ENCODE measurements at regions not wholly inside any gene's neighbourhood (a gene's known extent, or its start where the extent isn't known, plus 50 kb on each side); places are given as distances from the start of the nearest gene placed in this dataset.

- no peak overlapping the region for H3K4me3 ChIP-seq
- peaks cover 0 to 12% (median 0%) of the 10 kb centered on the region in 6 donors for H3K4me1 ChIP-seq
- WGBS, 5 donors, result 59 to 76% (median 69%) methylated on average over 7 to 12 of the region's 12 CpGs
- intact Hi-C loops (cut with DNase I; ENCODE audit: low total_unique reads), result no loop called here
- no peaks in the 10 kb centered on the region for H3K9me3 ChIP-seq
- H3K36me3 ChIP-seq, result no peaks in the 10 kb centered on the region
- TF ChIP-seq POLR2AphosphoS5 (IDR thresholded peaks at IDR 0.05), result no peak
- no peak for TF ChIP-seq CTCF (IDR thresholded peaks at IDR 0.05 in 8 of 11, conservative IDR thresholded peaks at IDR 0.05 in 3 of 11)
- TF ChIP-seq POLR2A (IDR thresholded peaks at IDR 0.05), result no peak
- DNase-seq, result no peak
- no peak overlapping the region for H3K27ac ChIP-seq
- peaks cover 0 to 92% (median 70%) of the 10 kb centered on the region in 7 donors for H3K27me3 ChIP-seq (replicated peaks in 1 of 7)
Observed at GRCh38 chr20:62580733-62581132, 61.6 kb upstream of the SLCO4A1 start.

GRCh38 chr20:62581308-62581707 lies 61.0 kb upstream of the SLCO4A1 start:
- no peak for DNase-seq
- no peak overlapping the region for H3K27ac ChIP-seq
- no peaks in the 10 kb centered on the region for H3K36me3 ChIP-seq
- H3K9me3 ChIP-seq, result no peaks in the 10 kb centered on the region
- no peak overlapping the region for H3K4me3 ChIP-seq
- intact Hi-C loops (cut with DNase I; ENCODE audit: low total_unique reads), result no loop called here
- 62 to 78% (median 73%) methylated on average over 6 to 23 of the region's 23 CpGs for WGBS, 5 donors
- H3K4me1 ChIP-seq, result peaks cover 0 to 12% (median 0%) of the 10 kb centered on the region in 6 donors
- peaks cover 0 to 92% (median 64%) of the 10 kb centered on the region in 7 donors for H3K27me3 ChIP-seq (replicated peaks in 1 of 7)
- TF ChIP-seq CTCF (IDR thresholded peaks at IDR 0.05 in 8 of 11, conservative IDR thresholded peaks at IDR 0.05 in 3 of 11) (no peak), POLR2A (IDR thresholded peaks at IDR 0.05) (no peak), POLR2AphosphoS5 (IDR thresholded peaks at IDR 0.05) (no peak)

GRCh38 chr20:62581806-62582205 lies 60.5 kb upstream of the SLCO4A1 start:
- no peaks in the 10 kb centered on the region for H3K9me3 ChIP-seq
- peaks cover 0 to 12% (median 0%) of the 10 kb centered on the region in 6 donors for H3K4me1 ChIP-seq
- peaks cover 0 to 92% (median 60%) of the 10 kb centered on the region in 7 donors for H3K27me3 ChIP-seq (replicated peaks in 1 of 7)
- 19 to 54% (median 25%) methylated on average over 5 to 16 of the region's 16 CpGs for WGBS, 5 donors
- H3K27ac ChIP-seq, result no peak overlapping the region
- no peak for DNase-seq
- H3K4me3 ChIP-seq, result no peak overlapping the region
- H3K36me3 ChIP-seq, result no peaks in the 10 kb centered on the region
- intact Hi-C loops (cut with DNase I; ENCODE audit: low total_unique reads), result no loop called here
- TF ChIP-seq POLR2A (IDR thresholded peaks at IDR 0.05), result no peak

GRCh38 chr20:62583424-62583920 lies 58.8 kb upstream of the SLCO4A1 start:
- Histone ChIP-seq H3K36me3 (no peaks in the 10 kb centered on the region), H3K4me3 (no peak overlapping the region), H3K4me1 (peaks cover 0 to 12% (median 0%) of the 10 kb centered on the region in 6 donors), H3K27ac (no peak overlapping the region), H3K9me3 (no peaks in the 10 kb centered on the region), H3K27me3 (replicated peaks in 1 of 7) (peaks cover 0 to 92% (median 45%) of the 10 kb centered on the region in 7 donors)
- WGBS, 5 donors, result 44 to 59% (median 50%) methylated on average over 12 of the region's 12 CpGs
- intact Hi-C loops (cut with DNase I; ENCODE audit: low total_unique reads), result no loop called here
- no peak for TF ChIP-seq POLR2AphosphoS5 (IDR thresholded peaks at IDR 0.05)
- no peak for TF ChIP-seq POLR2A (IDR thresholded peaks at IDR 0.05)
- TF ChIP-seq CTCF (IDR thresholded peaks at IDR 0.05 in 8 of 11, conservative IDR thresholded peaks at IDR 0.05 in 3 of 11), result no peak
- DNase-seq, result no peak

All from spleen (tissue), 11 donors.